Lower leg skin (tissue), 3 donors: ENCODE measurements at regions not wholly inside any gene's neighbourhood (a gene's known extent, or its start where the extent isn't known, plus 50 kb on each side); places are given as distances from the start of the nearest gene placed in this dataset.

Experiments used
- CTCF ChIP-seq, 3 donors: fragments of 450-650 bp; IDR thresholded peaks; one replicate each; pipeline ENCODE4 v1.5.1; 2016; ENCODE audit warnings: antibody characterized with exemption in 3 of 3, mild to moderate bottlenecking in 3 of 3, moderate library complexity in 2 of 3
- POLR2A ChIP-seq, 2 donors: fragments of 450-650 bp; IDR thresholded peaks; one replicate each; pipeline ENCODE4 v1.6.1; 2016 to 2017; ENCODE audit warnings: antibody characterized with exemption in 2 of 2, mild to moderate bottlenecking in 1 of 2, moderate library complexity in 1 of 2

DNA sequence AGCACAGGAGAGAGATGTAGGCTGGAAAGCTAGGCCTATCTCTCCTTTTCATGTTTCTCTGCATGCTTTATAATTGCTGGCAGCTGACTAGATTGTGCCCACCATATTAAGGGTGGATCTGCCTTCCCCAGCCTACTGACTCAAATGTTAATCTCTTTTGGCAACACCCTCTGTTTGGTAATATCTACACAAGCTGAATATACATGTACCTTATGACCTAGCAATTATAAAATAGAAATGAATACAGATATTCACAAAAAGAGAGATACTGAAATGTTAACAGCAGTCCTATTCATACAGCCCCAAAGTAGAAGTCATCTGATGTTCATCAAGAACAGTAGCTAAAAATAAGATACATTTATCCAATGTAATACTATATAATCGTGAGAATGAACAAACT is 429.6 kb downstream of the EPM2A start:
- TF ChIP-seq CTCF (IDR thresholded peaks at IDR 0.05) (no peak), POLR2A (IDR thresholded peaks at IDR 0.05) (no peak)
